K562 (cell line): ENCODE measurements at regions not wholly inside any gene's neighbourhood (a gene's known extent, or its start where the extent isn't known, plus 50 kb on each side); places are given as distances from the start of the nearest gene placed in this dataset.

ENCODE experiments used
- ATAC-seq: fragments of 200-7000 bp; cut with Tn5 transposase; 3 replicates; pipeline ENCODE4 v1.9.1; 2020; ENCODE audit warnings: moderate library complexity
- BruUV-seq: library from RNA; stranded (reverse); fragments of 400-500 nt; replicated peaks from 2 replicates; lab custom pipeline; 2021; lab: Mats Ljungman, UMichigan
- CTCF ChIA-PET: fragments of 300-600 bp; formaldehyde crosslinking; extraction: SDS; loops from one replicate; lab custom pipeline; 2021; ENCODE audit warnings: low intra/inter-chr PET ratio; lab: Yijun Ruan, JAX
- POLR2A ChIA-PET: fragments of 300-600, 350-650 bp; sonication (Branson Sonifier 250); formaldehyde crosslinking; extraction: SDS; loops from one replicate; lab custom pipeline; 2021; ENCODE audit warnings: antibody characterized with exemption, inconsistent platforms; lab: Yijun Ruan, JAX
- DNase-seq, 4 experiments: peaks; one replicate each; pipeline versions ENCODE4 v3.0.0 to v3.0.0-alpha.2; 2011 to 2018; ENCODE audit warnings: low spot score in 3 of 4, mixed read lengths in 3 of 4; ENCODE audit errors: extremely low read depth in 1 of 4
- FAIRE-seq: peaks from 2 replicates; lab custom pipeline; 2011; peaks lifted over from hg19 to GRCh38; lab: Jason Lieb, UNC
- H2AFZ ChIP-seq: 2 replicates; pipeline ENCODE4 v1.6.0; 2011; ENCODE audit warnings: low read depth, low read length, control low read depth, inconsistent platforms
- H3K27ac ChIP-seq: fragments of 200-600 bp; 3 replicates; pipeline ENCODE4 v1.8.0; 2011; ENCODE audit warnings: low read depth, mild to moderate bottlenecking, control low read depth, inconsistent platforms, low read length, moderate library complexity, mixed read lengths; ENCODE audit errors: extremely low read depth
- H3K27me3 ChIP-seq, 2 experiments: fragments of 300-600 bp in 1 of 2; 2 replicates in 1 of 2; 3 replicates in 1 of 2; pipeline versions ENCODE4 v1.6.0 to v1.8.0; 2011; ENCODE audit warnings: inconsistent platforms in 2 of 2, low read length in 2 of 2, mild to moderate bottlenecking in 1 of 2, mixed read lengths in 1 of 2, moderate library complexity in 1 of 2; ENCODE audit not compliant: control insufficient read depth in 2 of 2, insufficient read depth in 2 of 2
- H3K36me3 ChIP-seq: fragments of 300-600 bp; 3 replicates; pipeline ENCODE4 v1.8.0; 2011; ENCODE audit warnings: mild to moderate bottlenecking, low read length, inconsistent platforms; ENCODE audit not compliant: control insufficient read depth, insufficient read depth
- H3K4me1 ChIP-seq, 2 experiments: fragments of 200-600 bp in 1 of 2; replicated peaks in 1 of 2; 2 replicates in 1 of 2; 3 replicates in 1 of 2; pipeline versions ENCODE4 v1.5.1 to v1.8.0; 2011; ENCODE audit warnings: inconsistent platforms in 2 of 2, low read length in 2 of 2, mild to moderate bottlenecking in 1 of 2, mixed read lengths in 1 of 2, moderate library complexity in 1 of 2; ENCODE audit not compliant: control insufficient read depth in 2 of 2, insufficient read depth in 2 of 2
- H3K4me2 ChIP-seq: 2 replicates; pipeline ENCODE4 v1.6.1; 2011; ENCODE audit warnings: low read length, control low read depth, inconsistent platforms, mixed read lengths; ENCODE audit not compliant: insufficient read depth
- H3K4me3 ChIP-seq: fragments of 200-600 bp; sonication (generic), shearing (Covaris generic); 2 replicates; pipeline ENCODE4 v1.5.1; 2016; ENCODE audit warnings: control low read depth, inconsistent platforms
- H3K79me2 ChIP-seq: fragments of 200-600 bp; 3 replicates; pipeline ENCODE4 v1.8.0; 2011; ENCODE audit warnings: low read length, inconsistent platforms; ENCODE audit not compliant: control insufficient read depth, insufficient read depth
- H3K9ac ChIP-seq, 2 experiments: 2 replicates each; pipeline versions ENCODE4 v1.6.0 to v1.6.1; 2011; ENCODE audit warnings: low read depth in 2 of 2, low read length in 2 of 2, control low read depth in 1 of 2, inconsistent platforms in 1 of 2, mild to moderate bottlenecking in 1 of 2, mixed read lengths in 1 of 2; ENCODE audit not compliant: insufficient read depth in 1 of 2
- H3K9me1 ChIP-seq: one replicate; pipeline ENCODE4 v1.6.0; 2011; ENCODE audit warnings: inconsistent platforms, mild to moderate bottlenecking, low read length, moderate library complexity; ENCODE audit not compliant: control insufficient read depth, insufficient read depth
- H3K9me3 ChIP-seq: replicated peaks from 2 replicates; pipeline ENCODE4 v1.5.1; 2011; ENCODE audit warnings: low read depth, low read length, inconsistent platforms; ENCODE audit not compliant: control insufficient read depth, insufficient read depth
- H4K20me1 ChIP-seq: replicated peaks from 2 replicates; pipeline ENCODE4 v1.6.1; 2011; ENCODE audit warnings: low read length, inconsistent platforms, mixed read lengths; ENCODE audit not compliant: control insufficient read depth, insufficient read depth
- ATF3 ChIP-seq, 2 experiments: fragments of 450-650 bp in 1 of 2; sonication (generic) in 1 of 2; formaldehyde crosslinking in 1 of 2; IDR thresholded peaks in 1 of 2; conservative IDR thresholded peaks in 1 of 2; 2 replicates each; pipeline versions ENCODE4 v1.6.1 to v1.8.1; 2016 to 2023; ENCODE audit warnings: mild to moderate bottlenecking in 2 of 2, moderate library complexity in 2 of 2, inconsistent platforms in 1 of 2, missing genetic modification reagents in 1 of 2
- E2F5 ChIP-seq: sonication (generic); formaldehyde crosslinking; IDR thresholded peaks from 2 replicates; pipeline ENCODE4 v1.8.0; 2022; ENCODE audit warnings: mild to moderate bottlenecking, missing genetic modification reagents
- ETV5 ChIP-seq: sonication (generic); formaldehyde crosslinking; IDR thresholded peaks from 2 replicates; pipeline ENCODE4 v1.4.0; 2020; ENCODE audit warnings: low read depth, mild to moderate bottlenecking, missing genetic modification reagents
- ZNF133 ChIP-seq: fragments of 250-450 bp; sonication (Bioruptor Pico); IDR thresholded peaks from 2 replicates; pipeline ENCODE4 v1.4.0; 2020; ENCODE audit warnings: mild to moderate bottlenecking
- ZNF143 ChIP-seq: sonication (generic); formaldehyde crosslinking; IDR thresholded peaks from 2 replicates; pipeline ENCODE4 v1.9.0; 2022; ENCODE audit warnings: mild to moderate bottlenecking, missing genetic modification reagents
- WGBS: fragments of 100-300 bp; shearing (Covaris generic); methylation state at CpG from one replicate; pipeline ENCODE4 v1.1.6; 2016; ENCODE audit warnings: low coverage, mixed read lengths; ENCODE audit not compliant: insufficient coverage; ENCODE audit errors: missing lambda C conversion rate; 5-methylcytosine and 5-hydroxymethylcytosine counted together
- in situ Hi-C: fragments of 300-500 bp; cut with MboI; formaldehyde crosslinking; loops from 4 replicates; pipeline ENCODE4 v1.15.0; 2018; ENCODE audit warnings: inconsistent platforms, mixed read lengths
- intact Hi-C: fragments of 100-400 bp; cut with micrococcal nuclease; formaldehyde crosslinking; loops from 2 replicates; pipeline ENCODE4 v1.14.2; 2022

- in situ Hi-C loops = no loop called here
- WGBS = 6% methylated on average over 4 of the region's 5 CpGs
- Histone ChIP-seq H3K4me3 (no peak overlapping the region), H3K9me1 (no peaks in the 10 kb centered on the region), H3K27ac (no peak overlapping the region), H3K4me1 (peaks cover 0 to 19% of the 10 kb centered on the region in 2 experiments; a peak in 4 of 5 replicates), H4K20me1 (no peaks in the 10 kb centered on the region), H3K27me3 (no peaks in the 10 kb centered on the region), H2AFZ (no peak overlapping the region), H3K4me2 (no peak overlapping the region), H3K9me3 (no peaks in the 10 kb centered on the region), H3K79me2 (no peaks in the 10 kb centered on the region), H3K36me3 (no peaks in the 10 kb centered on the region), H3K9ac (no peak overlapping the region)
- intact Hi-C loops = no loop called here
- ChIA-PET CTCF (no interaction called here), POLR2A (interaction anchor here (2.0 kb wide), 1 partner anchor 73 kb away, joined by 6 read pairs; the partner anchor contains the start of gene INTS6)
- TF ChIP-seq ZNF133 (CRISPR knock-in tag) (no peak), E2F5 (CRISPR knock-in tag) (no peak), ETV5 (no peak), ATF3 (IDR thresholded peaks at IDR 0.05) (peak; percentile 45; the same call in 1 of the 2 replicates), ATF3 (CRISPR knock-in tag; conservative IDR thresholded peaks at IDR 0.05) (no peak), ZNF143 (CRISPR knock-in tag) (no peak)
- DNase-seq (no peak), FAIRE-seq (no peak), ATAC-seq (no peak)
- no TSS peak for BruUV-seq
Measured at GRCh38 chr13:51525567-51526167, 58.6 kb upstream of the WDFY2 start.
